Heart left ventricle (tissue), 16 donors: ENCODE measurements at regions not wholly inside any gene's neighbourhood (a gene's known extent, or its start where the extent isn't known, plus 50 kb on each side); places are given as distances from the start of the nearest gene placed in this dataset.

Experiments used
- ATAC-seq, 4 donors: fragments of 200-7000 bp; cut with Tn5 transposase; one replicate each; pipeline ENCODE4 v1.9.1; 2020 to 2022; ENCODE audit warnings: moderate library complexity in 4 of 4, mild to moderate bottlenecking in 3 of 4, moderate number of reproducible peaks in 1 of 4
- DNase-seq, 5 donors: peaks; one replicate each; pipeline ENCODE4 v3.0.0-alpha.2; 2020
- H3K27ac ChIP-seq, 12 donors: fragments of 200-600 bp; sonication (generic) in 4 of 12; one replicate each; pipeline versions ENCODE4 v1.5.0 to v1.8.0; 2016 to 2022; ENCODE audit warnings: mild to moderate bottlenecking in 2 of 12
- H3K27me3 ChIP-seq, 9 donors: fragments of 200-600 bp; sonication (generic) in 2 of 9; one replicate each; pipeline versions ENCODE4 v1.5.1 to v1.8.0; 2016 to 2022; ENCODE audit warnings: mild to moderate bottlenecking in 3 of 9
- H3K36me3 ChIP-seq, 9 donors: fragments of 200-600 bp; sonication (generic) in 2 of 9; one replicate each; pipeline versions ENCODE4 v1.5.0 to v1.8.0; 2018 to 2022; ENCODE audit warnings: mild to moderate bottlenecking in 2 of 9
- H3K4me1 ChIP-seq, 12 donors: fragments of 200-600 bp; sonication (generic) in 4 of 12; one replicate each; pipeline versions ENCODE4 v1.5.0 to v1.8.0; 2016 to 2022; ENCODE audit warnings: mild to moderate bottlenecking in 3 of 12
- H3K4me3 ChIP-seq, 12 donors: fragments of 200-600 bp; sonication (generic) in 4 of 12; one replicate each; pipeline versions ENCODE4 v1.5.0 to v1.8.0; 2017 to 2022; ENCODE audit warnings: mild to moderate bottlenecking in 9 of 12, moderate library complexity in 4 of 12
- H3K9me3 ChIP-seq, 12 donors: fragments of 200-600 bp; sonication (generic) in 4 of 12; one replicate each; pipeline versions ENCODE4 v1.5.0 to v1.8.0; 2016 to 2022; ENCODE audit warnings: mild to moderate bottlenecking in 1 of 12
- CTCF ChIP-seq, 12 donors: fragments of 200-600 bp; sonication (generic) in 4 of 12; IDR thresholded peaks; one replicate each; pipeline versions ENCODE4 v1.5.0 to v1.8.0; 2018 to 2022; ENCODE audit warnings: antibody characterized with exemption in 12 of 12, mild to moderate bottlenecking in 5 of 12
- POLR2A ChIP-seq, 2 donors: fragments of 450-650 bp; IDR thresholded peaks; one replicate each; pipeline ENCODE4 v1.6.1; 2017; ENCODE audit warnings: antibody characterized with exemption in 2 of 2, mild to moderate bottlenecking in 2 of 2, moderate library complexity in 2 of 2
- WGBS, 4 donors: extraction: QIAGEN DNeasy Blood & Tissue Kit in 2 of 4; methylation state at CpG; one replicate each; pipeline versions ENCODE4 v1.1.5 to v1.1.7; 2013 to 2018; 5-methylcytosine and 5-hydroxymethylcytosine counted together
- intact Hi-C, 10 donors: fragments of 100-400 bp; cut with DNase I; formaldehyde crosslinking; loops; one replicate each; pipeline versions ENCODE4 v1.11.1 to v1.14.2; 2022
- donor health status: ischemic (EF 13 %, LVEDD 7.1; RV severe dilation, severe dysfunction).
- donor health status: healthy with polysubstance abuse.
- donor health status: DM: no; HTN: yes; CAD: no.
- donor health status: DM: no; HTN: no; CAD: no.
- donor health status: ischemic (EF 25% LVEDD 6.9; RV normal size, moderate dysfunction).
- donor health status: ischemic (EF 25% LVEDD 5.7; RV mildly dilated, moderate dysfunction).
- donor health status: healthy.
- donor health status: DM: yes; HTN: yes; CAD: no.
- donor health status: ischemic (EF 35%, LVEDD 5.7; RV mildly dilated, moderate dysfunction).
- donor health status: nonischemic (EF 11% LVEDD 7.7; RV severe dilation, severe dysfunction).
- donor health status: DM: yes; HTN: yes; CAD: no.
- donor health status: PGD.
- donor health status: ischemic (EF 29% LVEDD 5.4; RV normal size, mild dysfunction).
- donor health status: nonischemic (EF 23%, LVEDD 6.1; RV moderate dilation, normal function).

- TF ChIP-seq CTCF (IDR thresholded peaks at IDR 0.05): no peak
- no peak for TF ChIP-seq POLR2A (IDR thresholded peaks at IDR 0.05)
- intact Hi-C loops: no loop called here
- DNase-seq: no peak
- peak in 3 of 4 donors; percentile 25 to 69 (median 48) for ATAC-seq
- Histone ChIP-seq H3K27me3 (peaks cover 0 to 48% (median 3%) of the 10 kb centered on the region in 9 donors), H3K27ac (no peak overlapping the region), H3K36me3 (no peaks in the 10 kb centered on the region), H3K4me3 (no peak overlapping the region), H3K9me3 (no peaks in the 10 kb centered on the region), H3K4me1 (peaks cover 0 to 18% (median 3%) of the 10 kb centered on the region in 12 donors)
- 59 to 70% (median 65%) methylated on average over 9 of the region's 9 CpGs for WGBS, 4 donors
These were observed 118.5 kb downstream of the IRS2 start for GRCh38 chr13:109667807-109668291.

- peaks cover 0 to 18% (median 3%) of the 10 kb centered on the region in 12 donors for H3K4me1 ChIP-seq
- ATAC-seq: peak in 2 of 4 donors; percentile 56 to 65
These were observed 119.3 kb downstream of the IRS2 start for GRCh38 chr13:109667056-109667455.

GRCh38 chr13:109666656-109667055 is 119.7 kb downstream of the IRS2 start:
- Histone ChIP-seq H3K4me3 (no peak overlapping the region), H3K27me3 (peaks cover 0 to 58% (median 3%) of the 10 kb centered on the region in 9 donors), H3K27ac (no peak overlapping the region), H3K4me1 (peaks cover 0 to 18% (median 3%) of the 10 kb centered on the region in 12 donors), H3K36me3 (no peaks in the 10 kb centered on the region), H3K9me3 (no peaks in the 10 kb centered on the region)
- intact Hi-C loops: no loop called here
- DNase-seq (no peak), ATAC-seq (no peak)
- TF ChIP-seq CTCF (IDR thresholded peaks at IDR 0.05) (no peak), POLR2A (IDR thresholded peaks at IDR 0.05) (no peak)
- 69 to 82% (median 72%) methylated on average over 8 of the region's 8 CpGs for WGBS, 4 donors

More at GRCh38 chr13:109667056-109667455, 119.3 kb downstream of the IRS2 start:
- DNase-seq: no peak
- no peak for TF ChIP-seq CTCF (IDR thresholded peaks at IDR 0.05)
- no peak for TF ChIP-seq POLR2A (IDR thresholded peaks at IDR 0.05)
- 35 to 48% (median 37%) methylated on average over 13 of the region's 13 CpGs for WGBS, 4 donors
- intact Hi-C loops: no loop called here
- H3K27ac ChIP-seq: no peak overlapping the region
- no peak overlapping the region for H3K4me3 ChIP-seq
- peaks cover 0 to 55% (median 3%) of the 10 kb centered on the region in 9 donors for H3K27me3 ChIP-seq
- no peaks in the 10 kb centered on the region for H3K36me3 ChIP-seq
- H3K9me3 ChIP-seq: no peaks in the 10 kb centered on the region

GRCh38 chr13:109665781-109666249 is 120.6 kb downstream of the IRS2 start:
- Histone ChIP-seq H3K27me3 (peaks cover 0 to 54% (median 3%) of the 10 kb centered on the region in 9 donors), H3K36me3 (no peaks in the 10 kb centered on the region), H3K4me1 (peaks cover 0 to 18% (median 3%) of the 10 kb centered on the region in 12 donors), H3K4me3 (no peak overlapping the region), H3K27ac (no peak overlapping the region), H3K9me3 (no peaks in the 10 kb centered on the region)
- DNase-seq (no peak), ATAC-seq (no peak)
- intact Hi-C loops: no loop called here
- 92 to 94% (median 92%) methylated on average over 15 of the region's 15 CpGs for WGBS, 4 donors
- TF ChIP-seq POLR2A (IDR thresholded peaks at IDR 0.05) (no peak), CTCF (IDR thresholded peaks at IDR 0.05) (no peak)
